HG03175 (cell line): ENCODE measurements at regions not wholly inside any gene's neighbourhood (a gene's known extent, or its start where the extent isn't known, plus 50 kb on each side); places are given as distances from the start of the nearest gene placed in this dataset.
"Not testable (repeated sequence)": the region's sequence is repeated elsewhere in the genome, so short reads cannot be mapped to it uniquely, and the experiment has no call there.

ENCODE experiments used
- ATAC-seq: cut with Tn5 transposase; IDR thresholded peaks from one replicate; pipeline ENCODE4 v1.9.1; 2021; ENCODE audit warnings: mild to moderate bottlenecking, moderate library complexity; ENCODE audit not compliant: unreplicated experiment

GRCh38 chr16:65716737-65717700, 595.2 kb upstream of the CDH11 start:
- ATAC-seq: no peak

GRCh38 chr16:65713181-65713808, 591.4 kb upstream of the CDH11 start:
- no peak for ATAC-seq

- ATAC-seq: no peak
These were observed 588.2 kb upstream of the CDH11 start for GRCh38 chr16:65710107-65710506.

- no peak for ATAC-seq
These were observed 583.0 kb upstream of the CDH11 start for GRCh38 chr16:65704866-65705265.

- no peak for ATAC-seq
These were observed 581.0 kb upstream of the CDH11 start for GRCh38 chr16:65702707-65703402.

- ATAC-seq: no peak
These were observed 578.7 kb upstream of the CDH11 start for GRCh38 chr16:65700596-65700995.

- ATAC-seq: no peak
These were observed 577.0 kb upstream of the CDH11 start for GRCh38 chr16:65698791-65699321.

- ATAC-seq: no peak
These were observed 575.7 kb upstream of the CDH11 start for GRCh38 chr16:65697521-65697920.

GRCh38 chr16:65697065-65697464, 575.2 kb upstream of the CDH11 start:
- ATAC-seq: no peak

- ATAC-seq: not testable (repeated sequence)
These were observed 570.0 kb upstream of the CDH11 start for GRCh38 chr16:65691846-65692245.

- no peak for ATAC-seq
These were observed 567.9 kb upstream of the CDH11 start for GRCh38 chr16:65689726-65690125.

GRCh38 chr16:65688301-65688700, 566.4 kb upstream of the CDH11 start:
- ATAC-seq: no peak

- no peak for ATAC-seq
These were observed 562.4 kb upstream of the CDH11 start for GRCh38 chr16:65684230-65684629.

- no peak for ATAC-seq
These were observed 559.5 kb upstream of the CDH11 start for GRCh38 chr16:65681406-65681805.

- ATAC-seq: no peak
These were observed 557.9 kb upstream of the CDH11 start for GRCh38 chr16:65679785-65680184.

- no peak for ATAC-seq
These were observed 553.3 kb upstream of the CDH11 start for GRCh38 chr16:65675161-65675560.

GRCh38 chr16:65672960-65673359, 551.1 kb upstream of the CDH11 start:
- no peak for ATAC-seq

- ATAC-seq: no peak
These were observed 549.2 kb upstream of the CDH11 start for GRCh38 chr16:65671071-65671470.

- no peak for ATAC-seq
These were observed 546.3 kb upstream of the CDH11 start for GRCh38 chr16:65668064-65668595.

GRCh38 chr16:65667011-65667578, 545.2 kb upstream of the CDH11 start:
- no peak for ATAC-seq
